ENCODE measurements at regions not wholly inside any gene's neighbourhood (a gene's known extent, or its start where the extent isn't known, plus 50 kb on each side); places are given as distances from the start of the nearest gene placed in this dataset.

DNA sequence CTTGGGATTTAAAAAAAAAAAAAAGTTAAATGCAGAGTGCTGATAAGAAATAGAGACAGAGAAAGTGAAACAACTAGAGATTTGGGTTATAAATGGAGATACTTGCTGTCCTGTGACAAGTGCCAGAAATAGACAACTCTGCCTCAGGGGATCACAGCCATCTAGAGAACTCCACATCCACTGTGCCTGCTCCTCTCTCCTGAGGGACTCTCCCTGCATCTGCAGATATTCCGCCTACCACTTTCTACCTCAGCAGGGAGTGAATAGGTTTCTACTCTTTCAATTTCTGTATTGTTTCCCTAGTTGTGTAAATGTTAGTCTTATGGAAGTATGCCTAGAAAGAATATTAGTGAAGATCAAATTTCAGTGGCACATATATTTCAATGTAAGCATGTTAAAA, 307.2 kb downstream of the HTR1A start:
- no peaks in the 10 kb centered on the region for H3K27me3 ChIP-seq (ENCODE audit: control insufficient read depth, insufficient read depth, low read length)
- intact Hi-C loops (cut with micrococcal nuclease): no loop called here
- no peak overlapping the region for H2AFZ ChIP-seq (replicated peaks; ENCODE audit: low read length, poor library complexity)
- ChIA-PET CTCF (no interaction called here), POLR2A (ENCODE audit: unreplicated experiment) (no interaction called here)
- TF ChIP-seq, protein P1, sequence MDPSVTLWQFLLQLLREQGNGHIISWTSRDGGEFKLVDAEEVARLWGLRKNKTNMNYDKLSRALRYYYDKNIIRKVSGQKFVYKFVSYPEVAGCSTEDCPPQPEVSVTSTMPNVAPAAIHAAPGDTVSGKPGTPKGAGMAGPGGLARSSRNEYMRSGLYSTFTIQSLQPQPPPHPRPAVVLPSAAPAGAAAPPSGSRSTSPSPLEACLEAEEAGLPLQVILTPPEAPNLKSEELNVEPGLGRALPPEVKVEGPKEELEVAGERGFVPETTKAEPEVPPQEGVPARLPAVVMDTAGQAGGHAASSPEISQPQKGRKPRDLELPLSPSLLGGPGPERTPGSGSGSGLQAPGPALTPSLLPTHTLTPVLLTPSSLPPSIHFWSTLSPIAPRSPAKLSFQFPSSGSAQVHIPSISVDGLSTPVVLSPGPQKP (IDR thresholded peaks at IDR 0.05; ENCODE audit: borderline replicate concordance, low read depth, low read length): no peak
- TF ChIP-seq RCOR1 (IDR thresholded peaks at IDR 0.05; ENCODE audit: insufficient replicate concordance, low read length): no peak
- TF ChIP-seq SMC3 (IDR thresholded peaks at IDR 0.05; ENCODE audit: low read depth, low read length): no peak
- no peak for TF ChIP-seq CEBPB (IDR thresholded peaks at IDR 0.05; ENCODE audit: low read depth, low read length)
- TF ChIP-seq, protein P2, sequence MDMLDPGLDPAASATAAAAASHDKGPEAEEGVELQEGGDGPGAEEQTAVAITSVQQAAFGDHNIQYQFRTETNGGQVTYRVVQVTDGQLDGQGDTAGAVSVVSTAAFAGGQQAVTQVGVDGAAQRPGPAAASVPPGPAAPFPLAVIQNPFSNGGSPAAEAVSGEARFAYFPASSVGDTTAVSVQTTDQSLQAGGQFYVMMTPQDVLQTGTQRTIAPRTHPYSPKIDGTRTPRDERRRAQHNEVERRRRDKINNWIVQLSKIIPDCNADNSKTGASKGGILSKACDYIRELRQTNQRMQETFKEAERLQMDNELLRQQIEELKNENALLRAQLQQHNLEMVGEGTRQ (IDR thresholded peaks at IDR 0.05; ENCODE audit: low read depth, low read length): no peak
- TF ChIP-seq BHLHE40 (IDR thresholded peaks at IDR 0.05; ENCODE audit: low read depth, low read length): no peak
- no peak for TF ChIP-seq RAD21 (IDR thresholded peaks at IDR 0.05; ENCODE audit: low read length)
- H3K4me2 ChIP-seq (ENCODE audit: low read depth, low read length): no peak overlapping the region
- in situ Hi-C loops (cut with MboI; ENCODE audit: low sequenced_read_pairs): no loop called here
- no peak overlapping the region for H2BK120ac ChIP-seq (ENCODE audit: low read depth, low read length)
- H3K4ac ChIP-seq (ENCODE audit: low read depth, low read length): no peak overlapping the region
- H2AK9ac ChIP-seq (replicated peaks; ENCODE audit: low read depth, low read length, poor library complexity): no peak overlapping the region
- no peak overlapping the region for H2BK15ac ChIP-seq (ENCODE audit: low read depth, low read length)
- no peak overlapping the region for H3K18ac ChIP-seq (ENCODE audit: low read depth, low read length)
- no peak overlapping the region for H3K56ac ChIP-seq (ENCODE audit: extremely low read depth, insufficient read depth, low read length)
- no peak overlapping the region for H3K14ac ChIP-seq (replicated peaks; ENCODE audit: low read depth, low read length)
- BruUV-seq (replicated peaks): no TSS peak
- H4K5ac ChIP-seq (ENCODE audit: low read depth, low read length): no peak overlapping the region
- no peaks in the 10 kb centered on the region for H4K20me1 ChIP-seq (ENCODE audit: insufficient read depth, low read length)
- dilution Hi-C loops (cut with HindIII; ENCODE audit: low sequenced_read_pairs, unreplicated experiment): no loop called here
- no peak overlapping the region for H2BK5ac ChIP-seq (ENCODE audit: low read depth, low read length, poor library complexity, severe bottlenecking)
- H3K9ac ChIP-seq (ENCODE audit: low read depth, low read length): no peak overlapping the region
- no peak for ATAC-seq (ENCODE audit: low read depth)
- no peak overlapping the region for H3K4me3 ChIP-seq (ENCODE audit: insufficient read depth, low read depth, low read length)
- DNase-seq: no peak
- no peaks in the 10 kb centered on the region for H3K36me3 ChIP-seq (ENCODE audit: control insufficient read depth, insufficient read depth, low read length)
- H4K8ac ChIP-seq (ENCODE audit: low read depth in 2 of 2, low read length in 2 of 2): no peak overlapping the region
- no peaks in the 10 kb centered on the region for H3K4me1 ChIP-seq (ENCODE audit: control insufficient read depth, insufficient read depth, low read length)
- H3K23ac ChIP-seq (ENCODE audit: low read depth, low read length): no peak overlapping the region
- no peak overlapping the region for H3K27ac ChIP-seq (ENCODE audit: insufficient read depth, low read length)
- H3K79me1 ChIP-seq (ENCODE audit: low read depth in 1 of 2, low read length in 2 of 2): no peaks in the 10 kb centered on the region
- H2AK5ac ChIP-seq (ENCODE audit: low read depth, low read length): no peak overlapping the region
- WGBS, 2 experiments (ENCODE audit: extremely low coverage in 2 of 2, insufficient read length in 1 of 2): no CpG with 5 or more reads among the region's 1 CpG
- no peak overlapping the region for H2BK20ac ChIP-seq (ENCODE audit: low read depth, low read length)
- peaks cover 4% of the 10 kb centered on the region; the same call in 1 of the 2 replicates for H3K9me3 ChIP-seq (ENCODE audit: control insufficient read depth, insufficient read depth, low read length)
- no peaks in the 10 kb centered on the region for H3K9me1 ChIP-seq (ENCODE audit: insufficient read depth, low read length)
- no peak overlapping the region for H4K91ac ChIP-seq (ENCODE audit: insufficient read depth, low read depth, low read length)

Measured in IMR-90 (cell line).